GM18873 (cell line): ENCODE measurements at regions not wholly inside any gene's neighbourhood (a gene's known extent, or its start where the extent isn't known, plus 50 kb on each side); places are given as distances from the start of the nearest gene placed in this dataset.
A peak's percentile ranks its signal among the peaks of the same experiment; 100 is the strongest.

Experiments
- ATAC-seq: cut with Tn5 transposase; IDR thresholded peaks from one replicate; pipeline ENCODE4 v1.9.1; 2021; ENCODE audit warnings: mild to moderate bottlenecking, moderate library complexity, moderate number of reproducible peaks; ENCODE audit not compliant: unreplicated experiment, low FRiP score

DNA sequence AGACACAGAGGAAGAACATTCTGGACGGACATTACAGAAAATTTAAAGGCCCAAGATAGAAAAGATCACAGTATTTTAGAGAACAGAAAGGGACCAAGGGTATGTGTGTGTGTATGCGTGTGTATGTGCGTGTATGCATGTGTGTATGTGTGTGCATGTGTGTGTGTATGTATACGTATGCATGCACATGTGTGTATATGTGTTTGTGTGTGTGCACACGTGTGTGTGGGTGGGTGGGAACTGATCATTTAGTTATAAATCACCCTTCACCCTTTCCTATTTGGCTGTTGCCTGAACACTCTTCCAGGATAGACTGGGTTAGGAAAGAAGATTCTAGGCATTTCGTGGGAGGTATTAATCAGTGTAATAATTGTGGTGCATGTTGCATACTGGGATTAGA lies 634.4 kb downstream of the DHX35 start:
- no peak for ATAC-seq

DNA sequence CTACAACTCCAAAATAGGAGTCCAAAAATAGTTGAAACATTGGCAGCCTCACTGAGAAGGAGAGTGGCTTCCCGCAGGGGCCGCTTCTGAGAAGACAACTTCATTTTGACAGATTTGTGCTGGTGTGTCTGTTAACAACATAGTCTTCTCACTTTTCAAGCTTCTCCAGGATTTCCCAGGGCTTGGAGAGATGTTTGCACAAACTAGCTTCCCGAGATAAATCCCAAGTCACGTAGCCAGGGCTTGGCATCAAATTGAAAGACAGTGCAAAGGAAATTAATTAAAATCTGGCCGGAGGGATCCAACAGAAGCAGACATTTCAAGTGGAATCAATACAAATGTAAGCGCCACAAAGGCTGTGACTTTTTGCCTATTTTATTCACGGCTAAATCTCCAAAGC lies 630.2 kb downstream of the DHX35 start:
- ATAC-seq, result no peak

DNA sequence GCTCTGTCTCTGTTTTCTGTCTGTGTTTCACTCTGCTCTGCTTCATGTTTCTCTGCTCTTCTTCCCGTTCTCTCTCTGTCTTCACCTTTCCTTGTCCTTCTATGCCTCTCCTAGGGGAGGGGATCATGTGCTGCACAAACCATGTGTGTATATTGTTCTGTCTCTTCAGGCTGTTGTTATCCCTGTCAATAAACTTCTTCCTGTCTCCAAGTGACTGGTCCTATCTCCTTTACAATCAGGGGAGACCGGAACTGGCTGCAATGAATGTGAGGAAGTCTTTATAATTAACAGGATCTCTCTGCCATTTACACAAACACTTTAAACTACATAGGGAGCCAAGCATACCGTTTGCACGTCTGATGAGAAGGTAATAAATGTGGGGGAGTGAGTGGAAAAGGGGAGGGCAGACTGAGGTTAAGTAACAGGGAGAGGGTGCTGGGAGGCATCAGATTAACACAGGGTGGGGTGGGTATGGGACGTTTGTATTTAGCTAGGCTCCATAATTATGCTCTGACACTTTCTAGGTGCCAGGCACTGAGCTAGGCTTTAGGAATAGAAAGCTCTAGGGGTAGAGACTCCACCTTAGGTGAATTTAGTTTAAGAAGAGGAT lies 626.1 kb downstream of the DHX35 start:
- no peak for ATAC-seq

DNA sequence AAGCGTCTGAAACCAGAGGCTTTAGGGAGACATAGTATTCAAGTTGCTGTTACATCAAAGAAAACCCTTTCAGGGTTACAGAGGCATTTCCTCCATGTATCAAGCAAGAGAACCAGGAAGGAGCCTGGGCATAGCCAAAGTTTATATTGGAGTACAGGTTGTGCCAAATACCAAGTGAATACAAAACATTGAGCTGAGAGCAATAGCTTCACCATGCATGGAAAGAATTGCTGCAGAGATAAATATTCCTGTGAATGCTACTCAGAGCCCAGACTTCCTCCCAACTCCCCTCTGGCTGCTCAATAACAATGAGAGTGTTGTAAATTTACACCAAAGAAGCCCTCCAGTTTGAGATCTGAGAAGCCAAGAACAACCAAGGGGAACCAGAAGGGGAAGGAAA lies 618.9 kb downstream of the DHX35 start:
- ATAC-seq, result no peak

DNA sequence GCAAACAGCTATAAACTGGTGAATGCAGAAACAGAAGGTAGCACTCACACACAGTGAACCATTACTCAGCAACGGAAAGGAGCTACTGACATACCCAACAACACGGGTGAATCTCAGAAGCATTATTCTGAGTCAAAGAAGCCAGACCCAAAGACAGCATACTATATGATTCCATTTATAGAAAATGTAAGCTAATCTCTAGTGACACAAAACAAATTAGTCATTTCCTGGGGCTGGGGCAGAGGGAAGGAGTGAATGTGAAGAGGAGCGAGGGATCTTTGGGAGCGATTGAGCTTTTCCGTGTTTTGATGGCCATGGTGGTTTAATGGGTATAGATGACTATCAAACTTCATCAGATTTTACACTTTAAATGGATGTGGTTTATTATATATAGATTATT lies 614.6 kb downstream of the DHX35 start:
- no peak for ATAC-seq

DNA sequence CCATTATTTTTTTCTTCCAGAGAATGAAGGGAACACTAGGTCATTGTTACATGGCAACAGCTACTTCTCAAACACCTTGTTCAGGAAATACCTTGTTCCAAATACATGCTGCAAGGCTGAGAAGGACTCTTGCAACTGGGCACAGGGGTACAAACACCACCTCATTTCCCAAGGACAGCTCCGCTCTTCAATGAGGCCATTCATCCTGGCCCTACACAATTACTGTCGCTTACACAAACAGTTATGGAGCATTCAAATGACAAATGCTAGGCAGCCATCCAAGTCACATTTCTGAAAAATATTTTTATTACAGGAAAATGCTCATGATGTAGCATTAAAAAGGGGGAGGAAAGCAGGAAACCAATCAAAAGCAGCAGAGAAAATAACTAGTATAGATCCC lies 611.9 kb downstream of the DHX35 start:
- ATAC-seq, result no peak

DNA sequence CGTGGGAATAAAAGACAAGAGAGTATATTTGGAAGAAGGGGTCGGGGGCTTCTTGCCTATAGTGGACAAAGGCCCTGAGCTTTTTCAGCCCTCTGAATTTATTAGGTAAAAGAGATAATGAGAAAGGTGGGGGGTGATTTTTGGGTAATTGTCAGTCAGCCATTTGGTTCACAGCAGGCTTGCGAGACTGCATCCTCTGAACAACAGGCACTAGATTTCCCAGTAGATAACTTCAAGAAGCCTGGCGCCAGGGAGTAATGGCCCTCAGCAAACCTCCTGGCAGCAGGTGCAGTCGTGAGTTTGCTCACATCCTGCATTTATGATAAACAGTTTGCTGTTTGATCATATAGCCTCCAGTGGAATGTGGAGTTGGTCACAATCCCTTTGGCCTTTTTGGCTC lies 609.0 kb downstream of the DHX35 start:
- ATAC-seq, result no peak

DNA sequence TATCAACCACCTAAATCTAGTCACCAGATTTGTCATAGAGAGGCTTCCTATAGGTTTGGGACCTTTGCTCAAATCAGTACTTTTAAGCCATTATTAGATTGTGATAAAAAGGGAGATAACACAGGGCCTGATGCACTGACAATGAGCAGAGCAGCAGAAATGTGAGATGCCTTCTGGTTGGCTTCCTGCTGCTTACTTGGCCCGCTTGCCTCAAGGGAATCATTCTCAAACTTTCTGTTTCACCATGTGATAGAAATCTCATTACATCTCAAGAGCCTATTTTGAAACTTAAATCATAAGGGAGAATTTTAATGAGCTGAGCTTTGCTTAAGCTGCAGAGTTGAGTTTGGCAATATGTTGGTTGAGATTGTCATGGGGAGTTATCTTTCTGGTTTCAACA lies 606.0 kb downstream of the DHX35 start:
- peak; percentile 47 for ATAC-seq

DNA sequence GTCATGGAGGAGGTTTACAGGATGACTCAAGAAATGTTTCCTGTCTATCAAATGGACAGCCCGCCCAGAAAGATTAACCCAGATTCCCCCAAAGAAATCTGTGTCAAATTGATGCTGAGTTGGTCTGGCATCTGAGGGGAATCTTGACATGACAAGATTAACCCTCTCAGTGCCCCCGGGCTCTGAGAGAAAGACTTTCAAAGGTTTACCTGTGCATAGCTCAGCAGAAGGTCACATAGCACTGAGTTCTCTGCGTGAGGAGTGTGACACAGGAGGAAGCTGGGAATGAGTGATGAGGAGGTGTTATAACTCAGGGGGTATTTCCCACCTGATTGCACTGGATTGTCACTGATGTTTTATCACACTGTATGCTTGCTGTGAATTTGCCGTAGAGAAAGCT lies 601.2 kb downstream of the DHX35 start:
- no peak for ATAC-seq

DNA sequence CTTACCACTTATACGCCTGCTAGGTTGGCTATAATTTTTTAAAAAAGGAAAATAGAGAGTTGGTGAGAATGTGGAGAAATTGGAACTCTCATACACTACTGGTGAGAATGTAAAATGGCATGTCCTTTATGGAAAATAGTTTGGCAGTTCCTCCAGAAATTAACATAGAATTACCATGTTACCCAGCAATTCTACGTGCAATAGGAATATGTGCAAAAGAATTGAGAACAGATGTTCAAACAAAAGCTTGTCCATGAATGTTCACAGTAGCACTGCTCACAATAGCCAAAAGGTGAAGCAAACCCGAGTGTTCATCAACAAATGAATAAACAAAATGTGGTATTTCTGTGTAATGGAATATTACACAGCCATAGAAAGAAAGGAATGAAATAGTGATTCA lies 592.2 kb downstream of the DHX35 start:
- ATAC-seq, result no peak

DNA sequence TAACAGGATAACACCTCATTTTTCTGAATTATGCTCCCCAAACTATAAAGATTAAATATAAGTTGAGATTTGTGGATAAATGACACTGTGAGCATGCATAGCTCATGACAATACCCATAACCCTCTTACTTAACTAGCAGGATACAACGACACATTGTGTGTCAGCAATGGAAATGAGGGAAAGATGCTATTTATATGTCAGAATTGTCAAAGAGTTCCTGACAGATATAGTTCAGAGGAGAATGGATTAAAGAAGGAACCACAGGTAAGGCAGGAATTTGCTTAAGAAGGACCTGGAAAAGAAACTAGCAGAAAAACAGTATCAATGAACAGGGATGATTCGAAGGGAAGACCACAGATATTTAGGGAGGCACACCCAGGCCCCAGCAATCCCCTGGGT lies 591.0 kb downstream of the DHX35 start:
- no peak for ATAC-seq

DNA sequence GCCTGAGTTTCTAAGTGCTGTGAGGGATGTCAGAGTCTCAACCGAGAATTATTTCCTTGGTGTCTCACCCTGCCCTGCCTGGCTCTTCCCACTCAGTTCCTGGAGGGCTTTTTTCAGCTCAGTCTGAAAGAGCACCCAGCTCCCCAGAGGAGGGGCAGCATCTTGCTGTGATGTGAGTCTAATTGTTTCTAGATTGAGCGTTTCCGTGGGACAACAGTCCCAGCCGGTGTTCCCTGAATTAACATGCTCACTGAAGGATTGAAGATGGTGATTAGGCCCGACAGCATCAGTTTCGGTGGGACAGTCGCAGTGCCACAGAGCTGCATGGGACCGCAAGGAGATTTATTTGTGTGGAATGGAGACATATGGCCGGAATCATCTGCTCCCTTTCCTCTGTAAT lies 587.6 kb downstream of the DHX35 start:
- no peak for ATAC-seq

DNA sequence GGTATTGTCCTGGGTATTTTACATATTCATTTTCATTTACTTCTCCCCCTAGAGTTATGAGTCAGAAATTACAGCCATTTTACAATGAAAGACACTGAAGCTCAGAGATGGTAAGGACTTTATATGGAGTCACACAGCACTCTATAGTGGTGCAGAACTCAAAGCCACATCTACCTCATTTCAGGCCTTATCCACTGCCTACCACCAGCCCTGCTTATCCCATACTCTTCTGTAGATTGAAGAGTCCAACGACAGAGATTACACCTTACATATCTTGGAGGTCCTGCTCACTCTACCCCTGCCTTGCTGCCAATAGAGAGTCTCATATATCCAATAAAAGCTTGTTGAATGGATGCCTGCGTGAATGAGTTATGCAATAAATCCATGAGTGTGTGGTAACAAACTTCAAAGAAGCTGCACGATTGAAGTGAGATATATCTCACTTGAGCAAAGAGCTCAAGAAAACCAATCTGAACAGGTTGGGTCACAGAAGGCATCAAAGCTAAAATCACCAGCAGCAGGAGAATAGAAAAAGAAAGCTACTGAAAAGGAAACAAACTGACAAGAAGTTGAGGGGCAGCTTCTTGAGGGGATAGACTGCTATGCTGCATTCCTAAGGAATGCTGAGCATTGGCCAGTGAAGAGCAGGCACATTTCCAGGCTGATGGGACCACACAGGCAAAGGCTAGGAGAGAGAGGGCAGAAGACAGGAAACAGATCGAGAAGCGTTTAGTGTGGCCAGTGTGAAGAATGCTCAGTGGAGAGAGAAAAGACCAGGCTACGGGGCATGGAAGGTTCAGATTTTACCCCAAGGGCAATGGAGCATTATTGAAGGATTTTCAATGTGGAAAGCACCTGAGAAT lies 585.6 kb downstream of the DHX35 start:
- ATAC-seq, result no peak

DNA sequence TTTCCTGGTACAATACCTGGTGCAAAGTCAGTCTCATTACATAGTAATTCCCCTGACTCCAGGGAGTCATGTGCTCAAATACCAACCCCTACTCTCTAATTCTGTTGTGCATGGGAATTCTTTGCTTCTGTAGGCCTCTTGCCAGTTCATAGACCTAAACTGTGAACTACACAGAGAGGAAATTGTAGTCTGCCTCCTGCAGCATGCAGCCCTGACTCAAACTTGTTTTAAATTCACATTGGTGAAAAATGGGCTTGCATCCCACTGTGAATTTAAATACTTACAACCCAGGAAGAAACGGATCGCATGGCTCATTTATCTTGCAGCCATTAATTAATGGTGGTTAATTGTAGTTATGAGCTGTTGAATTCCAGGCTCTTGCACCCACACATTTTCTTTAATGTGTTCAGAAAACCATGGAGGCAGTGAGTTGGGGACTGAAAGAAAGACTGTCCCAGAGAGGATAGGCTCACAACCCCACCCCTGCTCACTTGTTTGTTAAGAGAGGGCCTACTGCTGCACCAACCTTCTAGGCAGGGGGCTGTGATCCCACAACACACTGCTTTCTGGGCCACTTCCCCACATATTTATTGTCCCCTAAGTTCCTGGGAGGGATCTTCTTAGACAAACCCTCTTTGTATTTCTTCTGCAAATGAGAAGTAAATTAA lies 579.1 kb downstream of the DHX35 start:
- no peak for ATAC-seq

DNA sequence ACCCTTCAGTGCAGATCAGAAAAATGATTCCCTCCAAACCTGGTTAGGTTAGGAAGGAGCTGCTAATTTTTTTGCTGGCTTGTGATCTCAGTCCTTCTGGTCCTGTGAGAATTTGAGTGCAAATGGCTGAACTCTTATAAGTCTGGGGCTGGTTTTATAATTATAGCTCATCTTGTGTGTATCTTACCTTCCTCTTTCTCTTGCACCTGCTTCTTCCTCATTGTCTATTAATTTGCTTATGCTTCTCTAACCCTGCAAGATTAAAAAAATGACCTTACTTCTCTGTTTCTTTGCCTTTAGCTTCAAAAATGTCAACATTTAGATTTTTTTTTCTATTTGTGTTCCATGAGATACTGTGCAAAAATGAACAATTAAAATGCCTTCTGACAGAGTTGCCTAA lies 576.2 kb downstream of the DHX35 start:
- ATAC-seq, result no peak

DNA sequence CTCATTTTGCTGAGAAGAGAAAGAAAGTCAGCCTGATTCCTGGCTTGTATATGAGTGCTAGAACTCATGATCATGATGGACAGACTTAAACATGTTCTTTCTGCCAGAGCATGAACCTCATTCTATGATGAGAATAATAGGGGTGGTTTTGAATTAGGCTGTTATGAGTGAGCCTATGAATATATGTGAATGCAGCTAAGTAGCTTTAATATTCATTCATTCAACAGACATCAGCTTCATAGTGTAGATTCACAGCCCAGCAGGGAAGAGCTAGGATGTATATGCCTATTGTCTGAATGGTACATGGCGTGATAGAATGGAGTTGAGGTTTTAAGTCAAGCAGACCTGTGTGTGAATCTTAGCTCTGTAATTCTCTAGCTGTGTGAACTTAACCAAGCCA lies 573.2 kb downstream of the DHX35 start:
- ATAC-seq, result no peak

DNA sequence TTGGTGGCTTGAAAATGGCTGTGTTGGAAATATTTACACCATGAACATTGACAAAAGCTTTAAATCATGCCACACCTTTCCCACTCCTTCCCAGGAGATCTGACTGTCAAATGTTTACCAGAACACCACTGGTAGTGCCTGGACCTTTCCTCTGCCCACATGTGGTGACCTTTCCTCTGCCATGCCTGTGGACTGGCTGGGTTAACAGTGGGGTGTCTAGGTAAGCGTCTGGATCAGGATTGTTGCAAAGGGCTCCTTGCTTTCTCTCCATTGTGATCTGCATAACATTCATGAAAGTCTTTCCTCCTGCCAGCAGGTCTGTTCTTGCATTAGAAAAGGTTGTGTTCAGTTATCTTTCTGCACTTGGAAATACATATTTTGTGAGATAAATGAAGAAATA lies 572.7 kb downstream of the DHX35 start:
- no peak for ATAC-seq

DNA sequence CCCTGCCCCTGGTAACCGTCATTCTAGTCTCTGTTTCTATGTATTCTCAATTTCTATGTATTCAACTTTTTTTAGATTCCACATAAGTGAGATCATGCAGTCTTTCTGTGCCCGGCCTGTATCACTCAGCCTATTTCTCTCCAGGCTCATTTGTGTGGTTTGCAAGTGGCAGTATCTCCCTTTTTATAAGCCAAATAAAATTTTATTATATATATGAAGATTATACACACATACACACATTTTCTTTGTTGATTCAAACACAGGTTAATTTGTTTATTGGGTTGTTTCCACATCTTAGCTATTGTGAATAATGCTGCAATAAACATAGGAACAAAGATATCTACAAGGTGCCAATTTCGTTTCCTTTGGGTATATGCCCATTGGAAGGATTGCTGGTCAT lies 571.7 kb downstream of the DHX35 start:
- ATAC-seq, result no peak

DNA sequence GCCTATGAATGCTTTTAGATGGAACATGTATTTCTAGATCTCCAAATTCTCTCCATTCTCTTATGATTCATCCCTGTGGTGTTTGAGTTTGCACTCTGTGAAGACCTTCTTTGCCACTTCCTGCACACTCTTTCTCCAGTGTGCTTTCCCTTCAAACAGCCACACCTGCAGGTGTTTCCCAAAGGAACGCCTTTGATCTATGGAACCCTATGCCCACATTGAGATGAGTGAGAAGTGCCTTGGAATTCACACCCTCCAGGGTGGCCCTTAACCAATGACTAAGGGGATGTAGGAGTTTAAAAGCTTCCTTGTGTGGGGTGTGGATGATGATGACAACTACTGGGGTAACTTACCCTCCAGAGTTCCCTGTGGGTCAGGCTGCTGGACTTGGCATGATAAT lies 570.1 kb downstream of the DHX35 start:
- ATAC-seq, result no peak

DNA sequence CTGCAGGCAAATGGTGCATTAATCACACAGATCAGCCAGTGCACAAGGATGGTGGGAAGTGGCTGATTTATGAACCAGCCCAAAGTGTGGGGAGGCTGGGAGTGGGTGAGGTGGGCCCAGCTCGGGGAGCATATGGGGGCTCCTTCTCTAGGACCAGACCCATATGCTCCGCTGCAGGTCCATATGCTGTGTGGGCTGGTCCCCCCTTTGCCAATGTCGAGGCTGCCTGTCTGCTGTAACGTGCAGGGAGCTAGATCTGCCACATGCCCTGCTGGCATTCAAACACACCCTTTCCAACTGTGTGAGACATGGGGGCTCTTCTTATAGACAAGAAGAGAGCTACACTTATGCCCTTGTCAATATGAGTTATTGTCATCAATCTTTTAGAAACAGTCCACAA lies 566.3 kb downstream of the DHX35 start:
- no peak for ATAC-seq

DNA sequence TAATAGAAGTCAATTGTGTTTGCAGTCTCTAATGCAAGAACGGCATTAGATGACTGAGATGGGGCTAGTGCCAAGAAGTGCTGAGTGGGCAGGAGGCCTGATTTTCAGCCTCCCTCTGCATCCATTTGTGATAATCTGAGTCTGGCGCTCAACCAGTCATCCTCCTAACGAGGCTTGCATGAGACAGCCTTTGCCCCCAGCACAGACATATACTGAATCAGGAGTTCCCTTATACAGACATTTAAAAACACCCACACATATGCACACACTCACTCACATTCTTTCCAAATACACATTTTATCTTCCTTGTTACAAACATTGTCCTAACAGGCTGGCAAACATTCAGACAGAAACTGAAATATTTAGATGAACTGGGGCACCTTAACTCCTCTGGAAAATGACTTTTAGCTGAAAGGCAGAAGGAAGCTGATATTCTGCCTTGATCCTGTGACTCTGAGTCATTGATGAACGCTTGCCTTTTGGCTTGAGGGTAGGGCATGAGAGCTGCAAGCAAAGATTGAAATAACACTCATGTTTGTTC lies 562.3 kb downstream of the DHX35 start:
- no peak for ATAC-seq

DNA sequence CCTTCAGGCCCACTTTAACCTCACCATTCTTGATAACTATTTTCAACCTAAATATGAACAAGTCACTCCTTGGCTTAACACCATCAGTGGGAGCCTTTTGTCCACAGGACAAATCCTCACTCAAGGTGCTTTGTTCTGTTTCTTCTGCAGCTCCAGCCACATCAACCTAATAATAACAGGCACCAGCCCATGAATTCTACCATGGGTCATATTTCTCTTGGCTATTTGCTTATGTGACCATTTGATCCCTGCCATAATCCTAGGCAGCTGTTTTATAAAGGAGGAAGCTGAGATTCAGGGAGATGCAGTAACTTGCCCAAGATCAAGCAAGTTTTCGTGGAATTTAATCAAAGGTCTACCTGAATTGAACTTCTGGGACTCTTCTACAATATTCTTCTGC lies 561.3 kb downstream of the DHX35 start:
- no peak for ATAC-seq
